ENCODE measurements at regions not wholly inside any gene's neighbourhood (a gene's known extent, or its start where the extent isn't known, plus 50 kb on each side); places are given as distances from the start of the nearest gene placed in this dataset.

GRCh38 chr5:109922381-109922995 lies 232.8 kb downstream of the MAN2A1 start:
- TF ChIP-seq CTCF (IDR thresholded peaks at IDR 0.05) = no peak
- no peak for TF ChIP-seq ZFX (IDR thresholded peaks at IDR 0.05; ENCODE audit: borderline replicate concordance)

All from 22Rv1 (cell line).